Activated CD8-positive, alpha-beta memory T cell treated with anti-CD3 and anti-CD28 coated beads, Interleukin-2, amount 50 U/mL, for 24 hours (primary cell): ENCODE measurements at regions not wholly inside any gene's neighbourhood (a gene's known extent, or its start where the extent isn't known, plus 50 kb on each side); places are given as distances from the start of the nearest gene placed in this dataset.

Experiments
- DNase-seq: peaks from one replicate; pipeline ENCODE4 v3.0.0-alpha.2; 2020; ENCODE audit errors: extremely low read depth

GRCh38 chr7:131252976-131253375 is 74.7 kb upstream of the MKLN1 start:
- no peak for DNase-seq

GRCh38 chr7:131254211-131254610 is 73.5 kb upstream of the MKLN1 start:
- DNase-seq = no peak

DNA sequence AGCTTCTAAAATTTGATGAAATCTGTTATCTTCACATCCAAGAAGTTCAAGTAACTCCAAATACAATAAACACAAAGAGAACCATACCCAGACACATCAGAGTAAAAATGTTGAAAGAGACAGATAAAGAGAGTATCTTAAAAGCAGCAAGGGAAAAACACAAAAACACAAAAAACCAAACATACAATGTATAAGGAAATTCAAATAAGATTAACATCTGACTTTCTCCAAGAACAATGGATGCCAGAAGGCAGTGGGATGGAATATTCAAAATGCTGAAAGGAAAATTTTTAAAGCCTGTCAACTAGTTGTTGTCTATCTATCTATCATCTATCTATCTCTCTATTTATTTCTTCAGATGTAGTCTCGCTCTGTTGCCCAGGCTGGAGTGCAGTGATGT is 72.4 kb upstream of the MKLN1 start:
- DNase-seq = no peak

DNA sequence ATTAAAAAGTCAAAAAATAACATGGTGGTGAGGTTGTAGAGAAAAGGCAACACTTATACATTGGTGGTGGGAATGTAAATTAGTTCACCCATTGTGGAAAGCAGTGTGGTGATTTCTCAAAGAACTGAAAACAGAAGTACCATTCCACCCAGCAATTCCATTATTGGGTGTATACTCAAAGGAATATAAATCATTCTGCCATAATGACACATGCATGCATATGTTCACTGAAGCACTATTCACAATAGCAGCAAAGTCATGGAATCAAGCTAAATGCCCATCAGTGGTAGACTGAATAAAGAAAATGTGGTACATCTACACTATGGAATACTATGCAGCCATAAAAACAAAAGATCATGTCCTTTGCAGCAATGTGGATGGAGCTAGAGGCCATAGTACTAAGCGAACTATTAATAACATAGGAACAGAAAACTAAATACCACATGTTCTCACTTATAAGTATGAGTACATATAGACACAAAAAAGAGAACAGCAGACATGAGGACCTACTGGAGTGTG is 66.1 kb upstream of the MKLN1 start:
- no peak for DNase-seq

GRCh38 chr7:131265227-131265626 is 62.4 kb upstream of the MKLN1 start:
- DNase-seq = no peak

GRCh38 chr7:131267631-131268030 is 60.0 kb upstream of the MKLN1 start:
- no peak for DNase-seq

- DNase-seq = no peak
Observed at GRCh38 chr7:131268906-131269305, 58.8 kb upstream of the MKLN1 start.

- no peak for DNase-seq
Observed at GRCh38 chr7:131272086-131272485, 55.6 kb upstream of the MKLN1 start.

DNA sequence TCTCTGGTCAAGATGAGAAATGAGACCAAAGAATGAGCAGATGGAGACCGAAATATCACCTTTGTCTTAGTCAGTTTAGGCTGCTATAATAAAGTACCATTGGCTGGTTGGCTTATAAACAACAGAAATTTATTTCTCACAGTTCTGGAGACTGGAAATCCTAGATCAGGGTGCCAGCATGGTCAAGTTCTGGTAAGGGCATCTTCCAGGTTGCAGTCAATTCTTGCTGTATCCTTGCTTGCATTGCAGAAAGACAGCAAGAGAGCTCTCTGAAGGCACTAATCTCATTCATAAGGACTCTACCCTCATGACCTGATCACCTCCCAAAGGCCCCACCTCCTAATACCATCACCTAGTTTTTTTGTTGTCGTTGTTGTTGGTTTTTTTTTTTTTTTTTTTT is 52.7 kb upstream of the MKLN1 start:
- DNase-seq = no peak

GRCh38 chr7:131276190-131276589 is 51.5 kb upstream of the MKLN1 start:
- no peak for DNase-seq

- no peak for DNase-seq
Observed at GRCh38 chr7:131276748-131277147, 50.9 kb upstream of the MKLN1 start.
